ENCODE measurements at regions not wholly inside any gene's neighbourhood (a gene's known extent, or its start where the extent isn't known, plus 50 kb on each side); places are given as distances from the start of the nearest gene placed in this dataset.

DNA sequence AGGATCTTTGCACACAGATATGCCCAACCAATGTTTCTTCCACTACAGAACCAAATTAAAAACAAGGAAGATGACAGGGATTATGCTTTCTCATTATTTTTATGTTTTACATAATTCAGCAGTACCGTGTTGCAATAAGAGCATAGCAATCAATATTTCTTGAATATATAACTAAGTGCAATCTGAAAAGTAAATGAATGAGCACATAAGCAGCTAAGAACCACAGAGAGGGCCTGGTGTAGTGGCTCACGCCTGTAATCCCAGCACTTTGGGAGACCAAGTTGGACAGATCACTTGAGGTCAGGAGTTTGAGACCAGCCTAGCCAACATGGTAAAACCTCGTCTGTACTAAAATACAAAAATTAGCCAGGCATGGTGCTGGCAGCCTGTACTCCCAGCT is 423.7 kb downstream of the MRPL39 start:
- TF ChIP-seq POLR2AphosphoS5 (IDR thresholded peaks at IDR 0.05; ENCODE audit: insufficient read depth in 1 of 2, low read depth in 1 of 2) = no peak
- TF ChIP-seq, protein P1, sequence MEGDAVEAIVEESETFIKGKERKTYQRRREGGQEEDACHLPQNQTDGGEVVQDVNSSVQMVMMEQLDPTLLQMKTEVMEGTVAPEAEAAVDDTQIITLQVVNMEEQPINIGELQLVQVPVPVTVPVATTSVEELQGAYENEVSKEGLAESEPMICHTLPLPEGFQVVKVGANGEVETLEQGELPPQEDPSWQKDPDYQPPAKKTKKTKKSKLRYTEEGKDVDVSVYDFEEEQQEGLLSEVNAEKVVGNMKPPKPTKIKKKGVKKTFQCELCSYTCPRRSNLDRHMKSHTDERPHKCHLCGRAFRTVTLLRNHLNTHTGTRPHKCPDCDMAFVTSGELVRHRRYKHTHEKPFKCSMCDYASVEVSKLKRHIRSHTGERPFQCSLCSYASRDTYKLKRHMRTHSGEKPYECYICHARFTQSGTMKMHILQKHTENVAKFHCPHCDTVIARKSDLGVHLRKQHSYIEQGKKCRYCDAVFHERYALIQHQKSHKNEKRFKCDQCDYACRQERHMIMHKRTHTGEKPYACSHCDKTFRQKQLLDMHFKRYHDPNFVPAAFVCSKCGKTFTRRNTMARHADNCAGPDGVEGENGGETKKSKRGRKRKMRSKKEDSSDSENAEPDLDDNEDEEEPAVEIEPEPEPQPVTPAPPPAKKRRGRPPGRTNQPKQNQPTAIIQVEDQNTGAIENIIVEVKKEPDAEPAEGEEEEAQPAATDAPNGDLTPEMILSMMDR (IDR thresholded peaks at IDR 0.05) = no peak

Measured in vagina (tissue), 2 donors.